GM18520 (cell line): ENCODE measurements at regions not wholly inside any gene's neighbourhood (a gene's known extent, or its start where the extent isn't known, plus 50 kb on each side); places are given as distances from the start of the nearest gene placed in this dataset.

Experiments
- ATAC-seq: cut with Tn5 transposase; IDR thresholded peaks from one replicate; pipeline ENCODE4 v1.9.1; 2021; ENCODE audit not compliant: unreplicated experiment

DNA sequence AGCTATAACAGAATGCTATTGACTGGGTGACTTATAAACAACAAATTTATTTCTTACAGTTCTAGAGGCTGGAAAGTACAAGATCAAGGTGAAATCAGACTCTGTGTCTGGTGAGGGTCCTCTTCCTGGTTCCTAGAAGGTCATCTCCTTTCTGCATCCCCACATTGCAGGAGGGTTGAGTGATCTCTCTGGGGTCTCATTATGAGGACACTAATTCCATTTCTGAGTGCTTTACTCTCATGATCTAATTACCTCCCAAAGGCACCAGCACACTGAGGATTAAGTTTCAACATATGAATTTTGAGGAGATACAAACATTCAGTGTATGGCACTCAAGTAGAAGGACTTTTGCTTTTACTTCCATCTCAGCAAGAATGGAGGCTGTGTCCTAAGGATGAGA, 534.1 kb upstream of the KCNMB2 start:
- no peak for ATAC-seq

DNA sequence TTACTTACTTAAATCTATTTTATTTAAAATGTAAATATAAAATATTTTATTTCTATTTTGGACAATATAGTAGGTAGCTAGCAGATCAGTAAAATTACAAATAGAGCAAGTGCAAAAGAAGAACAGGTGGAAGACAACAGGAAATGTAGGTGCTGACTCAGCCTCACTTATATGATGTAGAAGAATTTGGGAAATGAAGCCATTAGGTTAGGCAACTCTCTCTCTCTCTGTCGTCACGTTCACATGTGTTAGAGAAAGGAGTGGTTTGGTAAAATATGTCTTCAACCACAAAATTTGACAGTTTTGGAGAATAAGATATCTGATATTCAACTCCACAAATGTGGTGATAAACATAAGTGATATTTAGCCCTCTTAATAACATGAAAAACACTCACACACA, 532.5 kb upstream of the KCNMB2 start:
- no peak for ATAC-seq

DNA sequence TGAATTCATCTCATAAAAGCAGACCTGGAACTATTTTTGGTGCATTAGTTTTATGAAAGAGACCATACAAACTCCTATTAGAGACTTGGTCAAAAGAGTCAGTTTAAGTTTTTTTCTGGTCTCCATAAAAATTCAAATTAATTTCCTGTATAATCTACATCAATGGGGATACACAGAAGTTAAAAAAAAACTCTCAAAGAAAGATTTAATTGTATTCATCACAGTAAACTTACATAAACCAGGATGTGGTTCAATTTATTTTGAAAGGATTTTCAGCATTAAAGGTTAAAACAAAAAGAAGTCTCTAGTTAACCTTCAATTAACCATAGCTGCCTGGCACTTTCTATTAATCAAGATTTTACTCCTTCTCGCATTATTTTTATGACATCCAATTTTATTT, 530.3 kb upstream of the KCNMB2 start:
- ATAC-seq: no peak

DNA sequence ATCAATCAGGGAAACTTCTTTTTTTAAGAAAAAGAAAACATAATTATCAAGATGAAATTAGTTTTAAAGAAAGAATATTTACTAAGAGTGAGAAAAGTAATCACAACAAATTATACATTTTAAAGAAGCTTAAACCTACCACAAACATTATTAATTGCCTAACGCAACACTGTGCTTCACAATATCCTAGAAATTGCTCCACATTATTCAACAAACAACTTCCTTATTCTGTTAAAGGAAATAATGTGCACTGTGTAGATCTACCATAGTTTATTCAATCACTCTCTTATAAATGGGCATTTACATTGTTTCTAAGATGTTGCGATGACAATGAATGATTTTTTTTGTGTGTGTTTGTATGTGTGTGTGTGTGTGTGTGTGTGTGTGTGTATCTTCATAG, 525.9 kb upstream of the KCNMB2 start:
- ATAC-seq: no peak

DNA sequence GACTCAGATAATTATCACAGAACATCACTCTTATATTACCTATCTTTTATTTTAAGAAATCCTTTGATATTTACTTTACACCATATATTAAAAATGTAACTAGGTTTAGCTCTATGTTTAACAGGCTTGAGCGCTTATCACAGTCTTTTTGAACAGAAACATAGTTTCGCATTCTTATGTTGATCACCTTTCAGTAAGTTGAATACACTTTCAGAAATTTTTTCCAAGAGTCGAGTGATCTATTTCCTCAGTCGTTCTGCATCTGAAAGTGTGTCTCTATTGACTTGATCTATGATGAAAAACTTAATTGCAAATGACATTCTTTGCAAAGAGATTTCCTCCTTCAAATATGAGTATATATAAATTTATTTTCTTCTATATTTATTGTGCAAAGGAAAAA, 516.6 kb upstream of the KCNMB2 start:
- no peak for ATAC-seq

DNA sequence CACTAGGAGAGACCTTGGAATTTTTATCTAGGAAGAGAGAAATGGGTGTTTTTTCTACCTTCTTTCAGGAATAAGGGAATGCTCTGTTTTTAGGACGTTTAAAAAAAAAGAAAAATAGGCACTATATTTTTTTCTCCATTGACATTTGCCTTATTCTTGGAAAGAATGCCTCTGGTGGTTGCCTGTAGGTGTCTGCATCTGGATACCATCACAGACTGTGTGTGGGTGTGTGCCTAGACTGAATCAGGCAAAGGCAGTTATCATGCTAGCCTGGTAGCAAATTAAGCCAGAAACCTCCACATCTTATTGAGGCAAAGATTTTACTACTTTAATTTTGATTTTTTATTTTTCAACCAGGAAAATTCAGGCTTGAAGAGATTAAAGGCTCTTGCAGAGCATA, 513.6 kb upstream of the KCNMB2 start:
- no peak for ATAC-seq

DNA sequence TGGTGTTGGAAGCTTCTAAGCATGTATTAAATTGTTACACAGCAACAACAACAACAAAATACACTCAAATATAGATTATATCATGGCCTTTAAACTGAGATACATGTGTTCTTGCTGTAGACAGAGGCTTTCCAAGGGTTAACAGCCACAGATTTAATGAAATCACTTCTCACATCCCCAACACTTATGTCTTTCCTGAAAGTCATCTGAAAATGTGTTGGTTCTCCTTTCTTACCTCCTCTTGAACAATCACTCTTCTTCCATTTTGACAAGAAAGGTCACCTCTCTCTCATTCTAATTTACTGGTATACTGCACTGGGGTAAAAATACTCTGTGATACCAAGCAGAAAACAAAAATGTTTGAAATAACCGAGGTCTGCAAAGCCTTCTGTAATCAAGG, 507.3 kb upstream of the KCNMB2 start:
- no peak for ATAC-seq

DNA sequence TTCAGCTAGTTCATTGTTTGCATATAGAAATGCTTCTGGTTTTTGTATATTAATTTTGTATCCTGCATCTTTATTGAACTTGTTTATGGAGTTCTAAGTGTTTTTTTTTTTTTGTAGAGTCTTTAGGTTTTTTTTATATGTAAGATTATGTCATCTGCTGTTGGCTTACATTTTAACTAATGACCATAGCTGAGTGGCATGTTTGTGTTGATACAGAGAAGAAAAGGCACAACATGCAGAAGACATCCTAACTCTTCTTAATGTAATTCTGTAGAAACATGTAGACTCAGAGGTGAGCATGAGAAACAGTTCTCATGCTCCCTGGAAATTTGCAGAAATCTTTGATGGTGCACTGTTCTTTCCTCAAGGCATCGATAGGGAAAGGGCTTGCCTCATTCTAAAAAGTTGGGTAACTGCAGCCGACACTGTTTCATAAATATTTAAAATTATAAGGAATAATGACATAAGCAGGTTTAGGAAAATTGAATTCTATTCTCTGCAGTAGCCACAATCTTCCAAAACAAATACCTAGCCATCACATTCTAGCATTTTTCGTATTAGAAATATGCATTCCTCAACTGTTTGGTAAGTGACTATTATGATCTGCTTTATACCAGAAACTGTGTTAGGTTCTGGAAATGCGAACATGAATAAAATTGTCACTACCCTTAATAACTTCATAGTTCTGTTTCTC, 499.6 kb upstream of the KCNMB2 start:
- ATAC-seq: no peak

DNA sequence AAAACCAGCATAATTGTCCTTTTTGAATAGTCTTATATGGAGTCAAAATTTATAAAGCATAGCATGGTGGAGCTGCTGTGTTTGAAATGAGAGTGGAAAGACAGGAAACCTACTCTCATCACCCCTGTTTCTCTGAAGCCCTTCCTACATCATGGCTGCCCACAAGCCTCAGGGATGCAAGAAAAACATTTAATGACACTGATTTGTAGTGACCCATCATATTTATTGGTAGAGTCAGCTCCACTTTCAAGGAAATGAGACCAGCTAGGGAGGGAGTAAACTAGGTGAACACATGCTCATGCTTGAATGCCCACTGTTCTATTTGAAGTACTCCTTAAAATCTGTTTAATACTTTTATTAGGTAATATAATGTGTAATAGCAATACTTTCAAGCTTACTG, 494.3 kb upstream of the KCNMB2 start:
- ATAC-seq: no peak

DNA sequence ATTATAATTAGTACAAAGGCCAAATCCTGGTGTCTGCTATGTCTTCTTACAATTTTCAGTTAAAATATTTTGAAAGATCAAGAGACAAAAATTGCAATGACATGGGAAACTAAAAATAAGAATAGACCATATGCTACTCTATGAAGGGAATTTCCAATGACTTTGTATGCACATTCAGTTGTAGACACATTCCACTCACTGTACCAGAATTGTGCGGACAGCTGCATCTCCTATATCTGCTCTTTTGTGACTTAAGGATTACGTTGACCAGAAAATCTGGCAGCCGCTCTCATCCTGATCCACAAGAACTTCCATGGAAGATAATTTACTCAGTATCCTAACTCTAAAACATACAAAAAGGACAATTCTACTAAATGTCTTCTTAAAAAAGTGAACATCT, 493.9 kb upstream of the KCNMB2 start:
- ATAC-seq: no peak

DNA sequence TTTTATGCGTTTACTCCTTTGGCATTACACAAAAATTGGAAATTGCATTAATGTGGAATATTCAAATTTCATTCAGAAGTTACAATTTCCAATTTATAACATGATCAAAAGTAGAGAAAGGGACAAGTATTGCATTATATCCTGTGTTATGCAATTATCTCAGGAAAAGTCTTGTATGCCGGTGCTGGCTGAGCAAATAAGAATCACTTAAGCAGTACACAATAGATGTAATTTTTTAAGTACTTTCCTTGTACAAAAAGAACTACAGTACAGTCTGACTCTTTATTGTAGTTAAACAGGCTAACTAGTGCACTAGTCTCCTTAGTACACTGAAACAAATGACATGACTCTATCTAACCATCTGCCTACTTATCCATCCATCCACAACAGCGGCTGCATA, 493.2 kb upstream of the KCNMB2 start:
- no peak for ATAC-seq

DNA sequence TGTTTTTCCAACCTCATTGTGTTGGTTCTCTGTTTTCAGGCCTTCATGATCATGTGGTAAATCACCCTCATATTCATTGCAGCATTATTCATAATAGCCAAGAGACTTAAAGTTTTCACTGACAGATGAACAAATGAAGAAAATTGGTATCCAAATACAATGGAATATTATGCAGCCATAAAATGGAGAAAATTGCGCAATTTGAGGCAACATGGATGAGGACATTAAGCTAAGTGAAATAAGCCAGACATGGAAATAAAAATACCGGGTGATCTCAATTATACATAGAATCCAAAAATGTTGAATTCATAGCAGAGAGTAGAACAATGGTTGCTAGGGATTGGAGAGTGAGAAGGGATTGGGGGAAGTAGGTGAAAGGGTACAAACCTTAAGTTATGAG, 491.9 kb upstream of the KCNMB2 start:
- ATAC-seq: no peak

DNA sequence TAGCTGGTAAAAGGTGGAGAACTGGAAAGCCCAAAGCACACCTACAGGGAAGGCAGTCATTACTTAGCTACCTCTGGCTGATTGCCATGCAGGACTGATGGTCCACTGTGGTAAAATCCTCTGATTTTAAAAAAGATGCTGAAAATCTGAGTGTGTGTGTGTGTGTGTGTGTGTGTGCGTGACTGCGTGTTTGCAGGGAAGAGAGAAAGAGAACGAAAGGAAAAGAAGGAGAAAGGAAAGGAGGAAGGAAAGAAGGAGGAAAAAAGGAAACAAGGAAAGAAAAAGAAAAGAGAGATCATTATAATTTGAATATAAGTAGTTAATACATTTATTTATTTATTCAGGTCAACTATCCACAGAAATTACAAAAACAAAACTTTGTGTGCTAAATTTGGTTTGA, 488.7 kb upstream of the KCNMB2 start:
- ATAC-seq: no peak

DNA sequence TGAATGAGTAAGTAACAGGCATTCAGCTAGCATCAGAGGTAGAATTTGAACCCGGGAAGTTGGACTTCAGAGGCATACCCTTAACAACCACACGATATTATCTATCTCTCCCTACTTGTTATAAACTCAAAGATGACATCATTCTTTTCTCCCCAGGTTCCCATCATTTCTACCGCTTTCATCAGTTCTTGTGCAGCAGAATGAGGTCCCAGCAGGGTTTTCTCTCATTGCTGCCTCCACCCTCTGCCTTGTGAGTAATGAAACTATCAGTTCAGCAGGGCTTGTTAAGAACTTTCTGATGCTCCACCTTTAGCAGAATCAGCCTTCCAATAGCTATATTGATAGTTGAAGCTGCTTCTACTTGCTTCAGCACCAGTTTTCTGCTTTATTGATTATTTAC, 487.5 kb upstream of the KCNMB2 start:
- no peak for ATAC-seq

DNA sequence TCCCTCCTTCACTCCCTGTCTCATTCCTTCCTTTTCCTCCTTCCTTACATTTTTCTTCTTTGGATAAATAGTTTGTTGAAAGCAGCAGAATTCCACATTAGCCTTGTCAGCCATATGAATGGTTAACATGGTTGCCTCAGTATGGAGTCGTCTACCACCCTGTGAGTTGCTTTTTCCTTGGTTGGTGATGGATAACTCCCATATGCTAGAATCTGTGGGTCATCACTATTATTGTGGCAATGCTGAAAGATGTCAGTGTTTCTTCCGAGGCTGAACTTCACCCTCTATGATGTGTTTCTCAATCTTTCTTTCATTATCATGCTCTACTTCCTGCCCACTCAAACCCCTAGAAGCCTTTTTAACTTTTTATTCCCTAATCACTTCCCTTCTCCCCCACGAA, 481.8 kb upstream of the KCNMB2 start:
- no peak for ATAC-seq

DNA sequence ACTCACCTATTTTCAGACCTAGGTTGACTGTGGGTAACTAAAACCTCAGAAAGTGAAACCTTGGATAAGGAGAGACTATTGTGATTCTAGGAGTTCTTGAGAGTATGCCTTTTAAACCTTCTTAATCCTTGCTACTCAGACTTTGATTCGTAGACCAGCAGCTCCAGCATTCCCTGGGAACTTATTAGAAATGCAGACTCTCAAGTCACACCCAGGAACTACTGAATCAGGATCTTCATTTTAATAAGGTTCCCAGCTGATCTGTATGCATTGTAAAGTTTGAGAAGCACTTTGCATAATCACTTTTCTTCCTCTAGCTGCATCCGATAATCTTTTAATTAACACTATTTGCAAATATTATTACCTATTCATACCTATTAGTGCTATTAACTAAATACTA, 480.3 kb upstream of the KCNMB2 start:
- no peak for ATAC-seq

DNA sequence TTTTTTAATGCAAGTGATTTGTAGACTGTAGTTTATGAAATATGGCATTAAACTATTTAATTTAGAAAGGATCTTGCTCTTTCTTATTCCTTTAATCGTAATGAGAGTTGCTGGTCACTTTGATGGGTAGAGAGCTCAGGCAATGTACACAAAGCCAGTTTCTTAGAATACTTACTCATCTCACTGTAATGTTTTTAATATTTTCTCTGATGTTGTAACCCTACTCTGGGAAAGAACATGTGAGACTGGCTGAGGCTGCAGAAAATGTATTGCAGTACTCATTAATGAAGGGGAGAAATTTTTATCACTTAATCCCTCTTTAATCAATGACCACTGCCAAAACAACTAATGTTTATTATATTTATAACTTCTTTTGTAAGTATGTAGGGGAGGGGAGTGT, 479.4 kb upstream of the KCNMB2 start:
- ATAC-seq: no peak

DNA sequence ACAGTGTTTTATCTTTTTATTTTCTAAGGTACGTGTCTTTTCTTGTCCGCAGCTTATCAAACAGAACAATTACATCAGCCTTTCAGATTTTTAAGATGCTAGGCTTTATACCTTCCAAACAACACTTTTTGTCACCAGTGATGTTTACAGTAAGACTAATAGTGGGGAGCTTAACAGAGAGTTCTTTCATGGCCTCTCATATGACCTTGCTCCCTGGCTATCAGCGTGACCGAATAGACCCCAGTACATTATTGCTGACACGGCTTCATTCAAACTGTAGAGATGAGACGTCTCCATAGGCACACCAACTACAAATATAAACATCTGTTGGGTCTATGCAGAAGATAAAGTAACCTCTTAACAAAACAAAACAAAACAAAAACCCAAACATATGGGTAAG, 477.6 kb upstream of the KCNMB2 start:
- ATAC-seq: no peak

DNA sequence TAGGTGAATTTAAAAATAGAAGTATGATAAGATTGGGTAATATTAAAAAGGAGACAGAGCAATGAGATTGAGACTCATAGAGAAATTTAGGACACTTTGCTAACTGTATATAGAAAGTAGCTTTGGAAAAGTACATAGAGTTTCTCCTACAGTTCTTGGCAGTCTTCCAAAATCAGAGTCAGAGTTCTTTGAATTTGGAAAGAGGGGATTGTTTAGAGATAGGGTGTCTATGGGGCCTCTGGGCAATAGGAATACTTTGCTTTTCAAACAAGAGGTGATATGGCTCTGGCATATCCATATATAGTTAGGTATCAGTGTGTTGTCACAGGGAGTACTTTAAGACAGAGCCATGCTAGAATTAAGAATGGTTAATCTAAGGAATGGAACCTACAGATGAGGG, 477.1 kb upstream of the KCNMB2 start:
- no peak for ATAC-seq

DNA sequence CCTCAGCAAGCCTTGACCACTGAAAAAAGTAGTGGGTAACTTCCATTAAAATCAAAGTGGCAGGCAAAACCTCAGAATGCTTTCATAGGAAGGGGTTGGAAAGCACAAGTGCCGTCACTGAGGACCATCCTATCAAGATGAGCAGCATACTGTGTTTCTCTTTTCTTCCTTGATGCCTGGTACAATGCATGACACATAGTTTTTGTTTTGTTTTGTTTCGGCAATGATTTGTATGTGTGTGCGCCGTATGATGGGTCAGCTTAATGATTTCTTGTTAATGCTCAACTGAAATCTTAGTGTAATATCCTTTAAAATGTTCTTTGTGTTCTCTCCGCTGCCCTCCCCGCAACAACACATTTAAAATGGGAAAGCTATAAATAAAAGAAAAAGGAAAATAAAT, 476.4 kb upstream of the KCNMB2 start:
- ATAC-seq: no peak

DNA sequence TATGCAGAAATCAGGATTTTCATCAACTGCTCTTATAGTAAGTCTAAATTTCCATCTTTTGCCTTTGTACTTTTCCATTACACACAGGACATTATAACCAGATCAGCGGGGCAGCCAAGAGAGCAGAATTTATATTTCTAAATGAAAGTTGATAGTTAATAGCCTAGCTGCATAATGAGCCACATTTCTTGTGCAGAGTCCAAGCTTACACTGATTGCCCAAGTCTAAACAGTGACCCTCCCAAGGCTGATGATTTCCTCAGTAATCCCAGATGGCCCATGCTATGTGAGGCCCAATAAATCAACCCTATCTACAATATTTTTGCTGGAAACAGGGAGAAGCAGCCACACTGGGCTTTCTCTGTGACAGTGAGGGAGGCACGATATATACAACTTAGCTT, 475.8 kb upstream of the KCNMB2 start:
- no peak for ATAC-seq

DNA sequence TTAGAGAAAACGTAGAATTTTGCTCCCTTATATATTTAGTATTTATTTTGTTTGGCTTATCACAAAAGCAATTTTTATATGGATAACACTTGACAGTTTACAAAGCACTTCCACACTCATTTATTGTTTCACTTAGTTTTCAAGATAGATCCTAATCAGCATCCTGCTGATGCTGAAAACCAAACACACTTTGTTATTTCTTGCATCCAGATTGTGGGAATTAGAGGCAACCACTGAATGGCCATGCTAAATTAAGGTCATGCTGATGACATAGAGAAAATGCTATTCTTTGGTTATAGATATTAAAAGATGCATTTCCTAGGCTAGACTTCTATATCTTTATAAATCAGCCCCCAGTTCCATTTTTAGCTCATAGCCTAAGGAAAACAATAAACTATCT, 474.1 kb upstream of the KCNMB2 start:
- ATAC-seq: no peak

DNA sequence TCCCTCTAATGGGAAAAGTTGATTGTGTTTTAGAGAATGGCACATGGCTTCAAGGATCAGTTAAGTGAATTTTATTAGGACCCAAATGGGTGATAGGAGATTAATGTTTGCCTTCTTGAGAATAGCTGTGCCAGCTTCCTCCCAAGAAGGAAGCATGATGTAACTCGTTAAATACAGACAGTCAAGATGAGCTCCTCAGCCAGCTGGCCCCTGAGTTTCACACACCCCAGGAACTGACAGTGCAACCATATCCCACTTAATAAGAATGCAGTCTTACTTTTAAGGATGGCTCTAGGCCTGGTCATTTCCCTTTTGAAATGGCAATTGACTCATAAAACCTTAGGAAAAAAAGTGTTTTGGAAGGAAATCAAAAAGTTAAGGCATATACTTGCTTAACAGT, 472.8 kb upstream of the KCNMB2 start:
- ATAC-seq: no peak

DNA sequence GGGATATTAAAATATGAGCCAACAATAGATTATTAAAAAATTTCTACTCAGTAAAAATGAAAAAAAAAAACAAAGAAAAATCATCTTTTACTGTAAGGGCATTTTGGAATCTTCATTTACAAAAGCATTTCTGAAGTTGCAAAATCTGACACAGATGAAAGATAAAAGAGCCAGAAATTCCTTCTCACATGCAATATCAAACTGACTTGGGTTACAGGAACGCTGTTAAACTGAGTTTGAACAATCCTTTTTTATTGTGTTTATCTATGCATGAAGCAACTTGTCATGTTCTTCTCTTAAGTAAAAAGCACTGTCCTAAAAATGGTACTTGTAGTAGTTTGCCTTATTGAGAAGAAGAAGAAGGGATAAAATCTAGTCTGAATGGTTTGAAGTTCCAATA, 468.5 kb upstream of the KCNMB2 start:
- ATAC-seq: no peak
